Transverse colon (tissue), 4 donors: ENCODE measurements at regions not wholly inside any gene's neighbourhood (a gene's known extent, or its start where the extent isn't known, plus 50 kb on each side); places are given as distances from the start of the nearest gene placed in this dataset.

Experiments used
- EP300 ChIP-seq: sonication (generic); formaldehyde crosslinking; IDR thresholded peaks from one replicate; pipeline ENCODE4 v1.6.1; 2017; ENCODE audit warnings: antibody characterized with exemption, low read depth
- POLR2A ChIP-seq: fragments of 450-650 bp; IDR thresholded peaks from one replicate; pipeline ENCODE4 v1.6.1; 2016; ENCODE audit warnings: antibody characterized with exemption, mild to moderate bottlenecking, moderate library complexity
- POLR2AphosphoS5 ChIP-seq, 3 donors: sonication (generic); formaldehyde crosslinking; IDR thresholded peaks; one replicate each; pipeline ENCODE4 v1.6.1; 2016; ENCODE audit warnings: antibody characterized with exemption in 3 of 3
- TF ChIP-seq, protein P1 (sequence below), 5 experiments: fragments of 200-600 bp in 3 of 5; fragments of 450-650 bp in 2 of 5; sonication (generic) in 3 of 5; IDR thresholded peaks; 1 replicate in 2 of 5; 2 replicates in 3 of 5; pipeline ENCODE4 v1.5.1; 2016 to 2017; ENCODE audit warnings: antibody characterized with exemption in 5 of 5, inconsistent platforms in 3 of 5, mild to moderate bottlenecking in 2 of 5, moderate library complexity in 1 of 5

DNA sequence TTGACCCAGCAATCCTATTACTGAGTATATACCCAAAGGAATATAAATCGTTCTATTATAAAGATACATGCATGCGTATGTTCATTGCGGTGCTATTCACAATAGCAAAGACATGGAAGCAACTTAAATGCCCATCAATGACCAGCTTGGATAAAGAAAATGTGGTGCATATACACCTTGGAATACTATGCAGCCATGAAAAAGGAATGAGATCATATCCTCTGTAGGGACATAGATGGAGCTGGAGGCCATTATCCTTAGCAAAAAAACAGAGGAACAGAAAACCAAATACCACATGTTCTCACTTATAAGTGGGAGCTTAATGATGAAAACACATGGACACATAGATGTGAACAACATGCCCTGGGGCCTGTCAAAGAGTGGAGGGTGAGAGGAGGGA, 124.1 kb upstream of the AFF2 start:
- TF ChIP-seq, protein P1, sequence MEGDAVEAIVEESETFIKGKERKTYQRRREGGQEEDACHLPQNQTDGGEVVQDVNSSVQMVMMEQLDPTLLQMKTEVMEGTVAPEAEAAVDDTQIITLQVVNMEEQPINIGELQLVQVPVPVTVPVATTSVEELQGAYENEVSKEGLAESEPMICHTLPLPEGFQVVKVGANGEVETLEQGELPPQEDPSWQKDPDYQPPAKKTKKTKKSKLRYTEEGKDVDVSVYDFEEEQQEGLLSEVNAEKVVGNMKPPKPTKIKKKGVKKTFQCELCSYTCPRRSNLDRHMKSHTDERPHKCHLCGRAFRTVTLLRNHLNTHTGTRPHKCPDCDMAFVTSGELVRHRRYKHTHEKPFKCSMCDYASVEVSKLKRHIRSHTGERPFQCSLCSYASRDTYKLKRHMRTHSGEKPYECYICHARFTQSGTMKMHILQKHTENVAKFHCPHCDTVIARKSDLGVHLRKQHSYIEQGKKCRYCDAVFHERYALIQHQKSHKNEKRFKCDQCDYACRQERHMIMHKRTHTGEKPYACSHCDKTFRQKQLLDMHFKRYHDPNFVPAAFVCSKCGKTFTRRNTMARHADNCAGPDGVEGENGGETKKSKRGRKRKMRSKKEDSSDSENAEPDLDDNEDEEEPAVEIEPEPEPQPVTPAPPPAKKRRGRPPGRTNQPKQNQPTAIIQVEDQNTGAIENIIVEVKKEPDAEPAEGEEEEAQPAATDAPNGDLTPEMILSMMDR (IDR thresholded peaks at IDR 0.05) = no peak
- TF ChIP-seq POLR2AphosphoS5 (IDR thresholded peaks at IDR 0.05) (no peak), POLR2A (no peak), EP300 (no peak)
